HUES64 (cell line): ENCODE measurements at regions not wholly inside any gene's neighbourhood (a gene's known extent, or its start where the extent isn't known, plus 50 kb on each side); places are given as distances from the start of the nearest gene placed in this dataset.

Experiments
- H3K27ac ChIP-seq: 2 replicates; pipeline ENCODE4 v1.7.0; 2013; ENCODE audit warnings: low read depth, low read length, inconsistent platforms
- H3K27me3 ChIP-seq: 2 replicates; pipeline ENCODE4 v1.6.1; 2013; ENCODE audit warnings: mild to moderate bottlenecking, low read length; ENCODE audit not compliant: insufficient read depth
- H3K36me3 ChIP-seq: 2 replicates; pipeline ENCODE4 v1.6.1; 2013; ENCODE audit warnings: mild to moderate bottlenecking, low read length; ENCODE audit not compliant: insufficient read depth
- H3K4me1 ChIP-seq: 2 replicates; pipeline ENCODE4 v1.6.1; 2013; ENCODE audit warnings: mild to moderate bottlenecking, low read length, moderate library complexity; ENCODE audit not compliant: insufficient read depth
- H3K4me3 ChIP-seq: 2 replicates; pipeline ENCODE4 v1.5.1; 2013; ENCODE audit warnings: mild to moderate bottlenecking, low read length, moderate library complexity
- H3K9ac ChIP-seq: 2 replicates; pipeline ENCODE4 v1.6.1; 2013; ENCODE audit warnings: mild to moderate bottlenecking, low read depth, low read length
- H3K9me3 ChIP-seq: 2 replicates; pipeline ENCODE4 v1.6.1; 2013; ENCODE audit warnings: low read depth, low read length; ENCODE audit not compliant: insufficient read depth
- WGBS: fragments of 150-250, 120-280 bp; methylation state at CpG from one replicate; pipeline ENCODE4 v1.1.7; 2013; ENCODE audit warnings: missing lambda C conversion rate; 5-methylcytosine and 5-hydroxymethylcytosine counted together

DNA sequence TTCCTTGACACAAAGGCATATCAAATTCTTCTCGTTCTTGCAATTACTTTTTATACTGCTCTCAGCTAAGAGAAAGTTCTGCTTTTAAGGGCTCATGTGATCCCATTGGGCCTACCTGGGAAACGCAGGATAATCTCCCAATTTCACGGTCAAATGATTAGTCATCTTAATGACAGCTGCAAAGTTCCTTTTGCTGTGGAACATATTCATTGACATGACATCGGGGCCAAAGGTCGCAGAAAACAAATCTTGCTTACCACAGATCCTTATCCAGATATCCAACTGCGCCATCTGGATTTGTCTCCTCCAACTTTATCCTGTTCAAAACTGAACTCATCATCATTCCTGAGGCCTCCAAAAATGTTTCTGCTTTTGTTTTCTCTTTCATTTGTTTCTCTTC lies 1085.6 kb upstream of the WWC1 start:
- no peaks in the 10 kb centered on the region for H3K9me3 ChIP-seq
- H3K36me3 ChIP-seq, result no peaks in the 10 kb centered on the region
- H3K4me3 ChIP-seq, result no peak overlapping the region
- no peak overlapping the region for H3K9ac ChIP-seq
- 0 out of 2 replicates have a peak, but pooled peaks cover 3% of the 10 kb centered on the region for H3K4me1 ChIP-seq
- H3K27me3 ChIP-seq, result no peaks in the 10 kb centered on the region
- 94% methylated on average over 6 of the region's 6 CpGs for WGBS
- H3K27ac ChIP-seq, result no peak overlapping the region

DNA sequence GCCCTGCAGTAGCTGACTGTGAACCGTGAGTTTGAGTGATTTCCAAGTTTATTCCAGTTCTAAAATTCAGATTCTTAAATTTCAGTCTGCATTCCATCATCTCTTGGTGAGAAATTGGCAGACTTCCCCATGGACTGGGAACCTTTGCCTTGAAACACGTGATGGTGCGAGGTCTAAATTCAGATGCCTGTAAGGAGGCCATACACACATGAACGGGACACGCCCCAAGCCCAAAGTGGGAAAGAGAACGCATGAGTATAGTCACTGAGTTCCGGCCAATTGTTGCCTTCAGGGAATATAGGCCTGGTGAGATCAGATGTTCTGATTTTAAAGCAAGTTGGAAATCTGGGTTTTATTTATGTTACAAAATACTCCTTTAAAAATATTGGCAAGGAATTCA lies 1084.4 kb upstream of the WWC1 start:
- no peak overlapping the region for H3K9ac ChIP-seq
- H3K27ac ChIP-seq, result no peak overlapping the region
- H3K36me3 ChIP-seq, result no peaks in the 10 kb centered on the region
- 0 out of 2 replicates have a peak, but pooled peaks cover 3% of the 10 kb centered on the region for H3K4me1 ChIP-seq
- no peaks in the 10 kb centered on the region for H3K9me3 ChIP-seq
- 96% methylated on average over 7 of the region's 7 CpGs for WGBS
- no peaks in the 10 kb centered on the region for H3K27me3 ChIP-seq
- H3K4me3 ChIP-seq, result no peak overlapping the region

DNA sequence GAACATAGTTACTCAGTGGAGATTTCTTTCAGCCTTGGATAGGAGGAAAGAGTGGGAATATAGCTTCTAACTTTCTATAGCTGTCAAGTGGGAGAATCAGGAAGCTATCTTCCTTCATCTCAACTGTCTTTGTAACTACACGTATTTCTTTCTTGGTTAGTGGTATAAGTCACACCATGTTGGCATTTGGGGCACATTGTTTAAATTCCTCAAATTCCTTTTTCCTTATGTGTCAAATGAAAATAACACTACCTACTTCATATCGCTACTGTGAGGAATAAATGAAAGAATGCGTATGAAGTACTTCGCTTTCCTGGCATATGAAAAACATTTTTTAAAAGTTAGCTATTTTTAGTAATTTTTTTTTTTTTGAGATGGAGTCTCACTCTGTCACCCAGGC lies 1082.5 kb upstream of the WWC1 start:
- Histone ChIP-seq H3K4me3 (no peak overlapping the region), H3K4me1 (0 out of 2 replicates have a peak, but pooled peaks cover 3% of the 10 kb centered on the region), H3K9ac (no peak overlapping the region), H3K36me3 (no peaks in the 10 kb centered on the region), H3K27ac (no peak overlapping the region), H3K9me3 (no peaks in the 10 kb centered on the region), H3K27me3 (no peaks in the 10 kb centered on the region)
- 100% methylated on average over 1 of the region's 4 CpGs for WGBS

DNA sequence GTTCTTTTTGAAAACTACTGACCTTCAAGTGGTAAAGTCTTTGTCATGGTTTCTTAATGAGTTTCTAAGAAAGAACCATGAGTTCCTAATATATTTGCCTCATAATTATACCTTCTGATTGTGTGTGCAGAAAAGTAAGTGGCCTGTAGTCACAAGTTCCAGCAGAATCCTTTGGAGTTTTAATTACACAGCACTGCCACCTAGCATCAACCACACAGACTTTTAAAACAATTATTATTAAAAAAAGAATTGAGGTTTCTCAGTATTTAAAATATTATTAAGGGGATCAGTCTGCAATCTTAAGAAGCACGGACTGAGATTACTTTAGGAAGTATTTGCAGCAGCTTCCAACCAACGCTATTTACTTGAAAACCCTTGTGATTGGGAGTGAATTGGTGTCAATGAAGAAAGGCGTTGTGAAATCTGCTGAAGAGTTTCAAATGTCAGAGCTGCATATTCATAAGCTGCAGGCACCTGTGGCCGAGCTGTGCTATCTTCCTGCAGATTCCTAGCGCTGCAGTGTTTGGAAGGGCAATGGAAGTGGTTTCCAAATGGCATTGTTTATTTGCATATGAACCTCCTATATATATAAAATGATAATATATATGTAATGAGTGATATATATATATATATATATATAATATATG lies 1074.2 kb upstream of the WWC1 start:
- Histone ChIP-seq H3K36me3 (no peaks in the 10 kb centered on the region), H3K4me1 (peaks cover 24% of the 10 kb centered on the region), H3K27ac (no peak overlapping the region), H3K4me3 (no peak overlapping the region), H3K9me3 (no peaks in the 10 kb centered on the region), H3K27me3 (no peaks in the 10 kb centered on the region), H3K9ac (no peak overlapping the region)
- 41% methylated on average over 5 of the region's 5 CpGs for WGBS

- Histone ChIP-seq H3K9ac (no peak overlapping the region), H3K9me3 (no peaks in the 10 kb centered on the region), H3K27me3 (no peaks in the 10 kb centered on the region), H3K4me3 (no peak overlapping the region), H3K36me3 (no peaks in the 10 kb centered on the region), H3K27ac (no peak overlapping the region), H3K4me1 (peaks cover 24% of the 10 kb centered on the region)
- whole genome bisulfite sequencing, result 41% methylated on average over 1 of the region's 1 CpG
These were observed 1072.1 kb upstream of the WWC1 start for GRCh38 chr5:167219298-167219697.

GRCh38 chr5:167226386-167226785 lies 1065.1 kb upstream of the WWC1 start:
- no peak overlapping the region for H3K9ac ChIP-seq
- peaks cover 2% of the 10 kb centered on the region; the same call in 1 of the 2 replicates for H3K9me3 ChIP-seq
- H3K4me3 ChIP-seq, result no peak overlapping the region
- H3K36me3 ChIP-seq, result no peaks in the 10 kb centered on the region
- H3K27ac ChIP-seq, result no peak overlapping the region
- no peaks in the 10 kb centered on the region for H3K4me1 ChIP-seq
- WGBS, result 83% methylated on average over 1 of the region's 1 CpG
- no peaks in the 10 kb centered on the region for H3K27me3 ChIP-seq

DNA sequence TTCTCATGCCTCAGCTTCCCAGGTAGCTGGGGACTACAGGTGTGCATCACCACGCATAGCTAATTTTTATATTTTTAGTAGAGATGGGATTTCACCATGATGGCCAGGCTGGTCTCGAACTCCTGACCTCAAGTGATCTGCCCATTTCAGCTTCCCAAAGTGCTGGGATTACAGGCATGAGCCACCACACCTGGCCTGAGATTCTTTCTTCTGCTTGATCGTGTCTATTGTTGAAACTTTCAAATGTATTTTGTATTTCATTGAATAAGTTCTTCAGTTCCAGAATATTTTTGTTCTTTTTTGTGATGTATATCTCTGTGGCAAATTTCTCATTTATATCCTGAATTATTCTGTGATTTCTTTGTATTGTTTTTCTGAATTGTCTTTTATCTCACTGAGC lies 1063.3 kb upstream of the WWC1 start:
- H3K4me1 ChIP-seq, result no peaks in the 10 kb centered on the region
- WGBS, result 98% methylated on average over 3 of the region's 3 CpGs
- no peak overlapping the region for H3K27ac ChIP-seq
- H3K36me3 ChIP-seq, result no peaks in the 10 kb centered on the region
- no peaks in the 10 kb centered on the region for H3K27me3 ChIP-seq
- H3K9me3 ChIP-seq, result peaks cover 2% of the 10 kb centered on the region; the same call in 1 of the 2 replicates
- no peak overlapping the region for H3K4me3 ChIP-seq
- H3K9ac ChIP-seq, result no peak overlapping the region

DNA sequence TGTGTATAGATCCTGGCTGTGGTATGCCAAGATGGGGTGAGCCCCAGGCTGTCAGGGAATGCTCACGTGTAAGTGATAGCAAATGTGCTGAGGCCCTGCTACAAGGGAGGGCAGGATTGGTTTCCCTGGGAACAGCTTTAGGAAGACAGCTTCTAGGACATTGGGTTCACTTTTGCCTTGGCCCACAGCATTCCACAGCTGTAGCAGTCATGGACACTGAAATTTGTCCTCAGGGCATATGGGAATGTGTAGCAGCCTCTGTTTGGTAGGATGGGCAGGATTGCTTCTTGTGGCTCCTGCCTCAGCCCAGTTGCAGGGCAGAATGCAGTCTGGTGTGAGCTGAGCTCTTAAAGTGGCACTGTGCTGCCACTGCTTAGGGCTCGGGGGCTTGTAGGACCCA lies 1061.7 kb upstream of the WWC1 start:
- H3K27ac ChIP-seq, result no peak overlapping the region
- H3K27me3 ChIP-seq, result no peaks in the 10 kb centered on the region
- WGBS, result 93% methylated on average over 2 of the region's 2 CpGs
- H3K9ac ChIP-seq, result no peak overlapping the region
- no peaks in the 10 kb centered on the region for H3K4me1 ChIP-seq
- H3K4me3 ChIP-seq, result no peak overlapping the region
- no peaks in the 10 kb centered on the region for H3K36me3 ChIP-seq
- H3K9me3 ChIP-seq, result peaks cover 2% of the 10 kb centered on the region; the same call in 1 of the 2 replicates

GRCh38 chr5:167230414-167230813 lies 1061.0 kb upstream of the WWC1 start:
- Histone ChIP-seq H3K36me3 (no peaks in the 10 kb centered on the region), H3K27me3 (no peaks in the 10 kb centered on the region), H3K4me3 (no peak overlapping the region), H3K4me1 (no peaks in the 10 kb centered on the region), H3K27ac (no peak overlapping the region), H3K9me3 (peaks cover 2% of the 10 kb centered on the region; the same call in 1 of the 2 replicates), H3K9ac (no peak overlapping the region)
- no CpG with 5 or more reads among the region's 1 CpG for WGBS

DNA sequence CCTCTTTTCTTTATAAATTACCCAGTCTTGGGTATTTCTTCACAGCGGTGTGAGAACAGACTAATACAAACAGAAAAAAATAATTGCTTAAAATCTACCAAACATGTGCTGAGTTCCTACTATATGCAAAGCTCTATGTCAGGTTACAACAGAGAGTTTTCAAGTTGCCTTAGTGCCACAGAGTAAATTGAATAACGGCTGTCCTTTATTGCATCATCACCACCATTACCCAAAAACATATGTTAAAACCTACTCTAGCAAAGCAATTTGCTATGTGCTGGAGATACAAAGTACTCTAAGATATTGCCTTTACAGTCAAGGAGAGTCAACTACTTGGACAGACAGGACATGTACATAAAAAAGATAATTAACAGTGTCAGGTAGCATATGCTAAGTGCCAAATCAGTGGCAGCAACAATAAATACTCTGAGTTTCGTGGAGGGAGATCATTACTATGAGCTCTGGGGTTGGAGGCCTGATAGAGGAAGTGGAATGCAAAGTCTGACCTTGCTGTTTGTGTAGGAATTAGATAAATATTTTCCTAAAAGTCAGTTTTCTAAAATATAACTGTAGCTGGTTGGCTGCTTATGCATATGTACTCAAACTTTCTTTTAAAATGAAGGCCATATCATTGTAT lies 1058.7 kb upstream of the WWC1 start:
- Histone ChIP-seq H3K27me3 (no peaks in the 10 kb centered on the region), H3K9me3 (peaks cover 2% of the 10 kb centered on the region; the same call in 1 of the 2 replicates), H3K4me1 (no peaks in the 10 kb centered on the region), H3K4me3 (no peak overlapping the region), H3K36me3 (no peaks in the 10 kb centered on the region), H3K27ac (no peak overlapping the region), H3K9ac (no peak overlapping the region)
- WGBS, result 93% methylated on average over 3 of the region's 3 CpGs

- Histone ChIP-seq H3K4me3 (no peak overlapping the region), H3K36me3 (no peaks in the 10 kb centered on the region), H3K27me3 (no peaks in the 10 kb centered on the region), H3K27ac (no peak overlapping the region), H3K9ac (no peak overlapping the region), H3K9me3 (no peaks in the 10 kb centered on the region; the same call in 1 of the 2 replicates), H3K4me1 (no peaks in the 10 kb centered on the region)
- 97% methylated on average over 3 of the region's 3 CpGs for WGBS
These were observed 1057.8 kb upstream of the WWC1 start for GRCh38 chr5:167233507-167234220.
